ENCODE measurements at regions not wholly inside any gene's neighbourhood (a gene's known extent, or its start where the extent isn't known, plus 50 kb on each side); places are given as distances from the start of the nearest gene placed in this dataset.

DNA sequence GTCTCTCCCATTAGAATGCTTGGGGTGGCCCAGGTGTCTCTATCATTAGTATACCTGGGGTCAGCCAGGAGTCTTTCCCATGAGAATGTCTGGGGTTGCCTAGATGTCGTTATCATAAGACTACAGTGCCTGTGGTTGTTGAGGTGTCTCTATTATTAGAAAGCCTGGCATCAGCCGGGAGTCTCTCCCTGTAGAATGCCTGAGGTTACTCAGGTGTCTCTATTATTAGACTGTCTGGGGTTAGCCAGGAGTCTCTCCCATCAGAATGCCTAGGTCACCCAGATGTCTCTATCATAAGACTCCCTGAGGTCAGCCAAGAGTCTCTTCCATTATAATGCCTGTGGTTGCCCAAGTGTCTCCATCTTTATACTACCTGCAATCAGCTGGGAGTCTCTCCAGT is 1541.1 kb downstream of the UQCRFS1 start:
- Mint-ChIP-seq H3K4me3 (no peak overlapping the region), H3K9me3 (peaks cover 7 to 63% (median 47%) of the 10 kb centered on the region in 8 donors), H3K27ac (no peak overlapping the region), H3K36me3 (peaks cover 0 to 1% of the 10 kb centered on the region in 2 donors), H3K4me1 (no peaks in the 10 kb centered on the region), H3K27me3 (no peaks in the 10 kb centered on the region)
- no peak for DNase-seq
- H3K27ac ChIP-seq (ENCODE audit: low read depth, low read length) = no peak overlapping the region
- CTCF ChIA-PET (ENCODE audit: partially characterized antibody) = no interaction called here
- peaks cover 0 to 5% of the 10 kb centered on the region in 2 donors for H3K9me3 ChIP-seq (ENCODE audit: control insufficient read depth in 1 of 2, low read length in 2 of 2)
- H3K36me3 ChIP-seq (ENCODE audit: insufficient read depth, low read length) = no peaks in the 10 kb centered on the region
- intact Hi-C loops (cut with micrococcal nuclease) = no loop called here
- POLR2A ChIA-PET (ENCODE audit: partially characterized antibody) = no interaction called here
- no peak overlapping the region for H3K4me3 ChIP-seq (ENCODE audit: low read length in 2 of 2)
- no peaks in the 10 kb centered on the region for H3K4me1 ChIP-seq (ENCODE audit: insufficient read depth, low read length)
- no peaks in the 10 kb centered on the region for H3K27me3 ChIP-seq (ENCODE audit: insufficient read depth, low read length)

DNA sequence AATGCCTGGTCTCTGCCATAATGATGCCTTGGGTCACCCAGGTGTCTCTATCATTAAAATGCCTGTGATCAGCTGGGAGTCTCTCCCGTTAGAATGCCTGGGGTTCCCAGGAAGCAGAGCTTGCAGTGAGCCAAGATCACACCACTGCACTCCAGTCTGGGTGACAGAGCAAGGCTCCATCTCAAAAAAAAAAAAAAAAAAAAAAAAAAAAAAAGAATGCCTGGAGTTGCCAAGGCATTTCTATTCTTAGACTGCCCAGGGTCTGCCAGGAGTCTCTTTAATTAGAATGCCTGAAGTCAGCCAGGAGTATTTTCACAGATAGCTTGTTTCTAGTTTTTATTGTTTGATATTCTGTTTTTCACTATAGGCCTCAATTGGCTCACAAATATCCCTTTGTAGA is 1552.5 kb downstream of the UQCRFS1 start:
- DNase-seq = no peak
- no peaks in the 10 kb centered on the region for H3K27me3 Mint-ChIP-seq
- Histone ChIP-seq H3K27ac (ENCODE audit: low read depth, low read length) (no peak overlapping the region), H3K36me3 (ENCODE audit: insufficient read depth, low read length) (no peaks in the 10 kb centered on the region), H3K4me3 (ENCODE audit: low read length in 2 of 2) (no peak overlapping the region), H3K9me3 (ENCODE audit: control insufficient read depth in 1 of 2, low read length in 2 of 2) (peaks cover 0 to 15% of the 10 kb centered on the region in 2 donors), H3K27me3 (ENCODE audit: insufficient read depth, low read length) (no peaks in the 10 kb centered on the region), H3K4me1 (ENCODE audit: insufficient read depth, low read length) (no peaks in the 10 kb centered on the region)
- H3K4me1 Mint-ChIP-seq = no peaks in the 10 kb centered on the region
- intact Hi-C loops (cut with micrococcal nuclease) = no loop called here
- H3K36me3 Mint-ChIP-seq = peaks cover 0 to 11% of the 10 kb centered on the region in 2 donors
- peaks cover 0 to 77% (median 44%) of the 10 kb centered on the region in 8 donors for H3K9me3 Mint-ChIP-seq
- CTCF ChIA-PET (ENCODE audit: partially characterized antibody) = no interaction called here
- no peak overlapping the region for H3K4me3 Mint-ChIP-seq
- H3K27ac Mint-ChIP-seq = no peak overlapping the region
- POLR2A ChIA-PET (ENCODE audit: partially characterized antibody) = no interaction called here

DNA sequence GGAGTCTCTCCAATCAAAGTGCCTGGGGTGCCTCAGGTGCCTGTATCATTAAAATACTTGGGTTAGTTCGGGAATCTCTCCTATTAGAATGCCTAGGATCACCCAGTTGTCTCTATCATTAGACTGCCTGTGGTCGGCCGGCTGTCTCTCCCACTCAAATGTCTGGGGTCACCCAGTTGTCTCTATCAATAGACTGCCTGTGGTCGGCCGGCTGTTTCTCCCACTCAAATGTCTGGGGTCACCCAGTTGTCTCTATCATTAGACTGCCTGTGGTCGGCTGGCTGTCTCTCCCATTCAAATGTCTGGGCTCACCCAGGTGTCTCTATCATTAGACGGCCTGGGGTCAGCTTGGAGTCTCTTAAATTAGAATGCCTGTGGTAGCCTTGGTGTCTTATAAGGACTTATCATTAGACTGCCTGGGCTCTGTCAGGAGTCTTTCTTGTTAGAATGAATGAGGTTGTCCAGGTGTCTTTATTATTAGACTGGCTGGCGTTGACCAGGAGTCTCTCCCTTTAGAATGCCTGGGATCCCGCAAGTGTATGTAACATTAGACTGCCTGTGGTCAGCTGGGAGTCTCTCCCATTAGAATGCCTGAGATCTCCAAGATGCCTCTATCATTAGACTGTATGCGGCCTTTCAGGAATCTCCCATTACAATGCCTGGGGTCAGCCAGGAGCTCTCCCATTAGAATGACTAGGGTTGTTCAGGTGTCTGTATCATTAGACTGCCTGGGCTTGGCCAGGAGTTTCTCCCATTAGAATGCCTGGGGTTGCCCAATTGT is 1555.5 kb downstream of the UQCRFS1 start:
- Mint-ChIP-seq H3K27ac (no peak overlapping the region), H3K9me3 (peaks cover 3 to 74% (median 49%) of the 10 kb centered on the region in 8 donors), H3K4me3 (no peak overlapping the region), H3K27me3 (no peaks in the 10 kb centered on the region), H3K36me3 (peaks cover 0 to 11% of the 10 kb centered on the region in 2 donors), H3K4me1 (no peaks in the 10 kb centered on the region)
- ChIA-PET POLR2A (ENCODE audit: partially characterized antibody) (no interaction called here), CTCF (ENCODE audit: partially characterized antibody) (no interaction called here)
- H3K4me1 ChIP-seq (ENCODE audit: insufficient read depth, low read length) = no peaks in the 10 kb centered on the region
- H3K27me3 ChIP-seq (ENCODE audit: insufficient read depth, low read length) = no peaks in the 10 kb centered on the region
- DNase-seq = no peak
- no peaks in the 10 kb centered on the region for H3K36me3 ChIP-seq (ENCODE audit: insufficient read depth, low read length)
- H3K27ac ChIP-seq (ENCODE audit: low read depth, low read length) = no peak overlapping the region
- H3K4me3 ChIP-seq (ENCODE audit: low read length in 2 of 2) = no peak overlapping the region
- peaks cover 0 to 16% of the 10 kb centered on the region in 2 donors for H3K9me3 ChIP-seq (ENCODE audit: control insufficient read depth in 1 of 2, low read length in 2 of 2)
- intact Hi-C loops (cut with micrococcal nuclease) = no loop called here

- no peak overlapping the region for H3K4me3 ChIP-seq (ENCODE audit: low read length in 2 of 2)
- Mint-ChIP-seq H3K4me3 (no peak overlapping the region), H3K27ac (no peak overlapping the region), H3K36me3 (peaks cover 0 to 6% of the 10 kb centered on the region in 2 donors), H3K9me3 (peaks cover 3 to 76% (median 66%) of the 10 kb centered on the region in 8 donors), H3K27me3 (no peaks in the 10 kb centered on the region), H3K4me1 (no peaks in the 10 kb centered on the region)
- no peak for DNase-seq
- POLR2A ChIA-PET (ENCODE audit: partially characterized antibody) = no interaction called here
- H3K9me3 ChIP-seq (ENCODE audit: control insufficient read depth in 1 of 2, low read length in 2 of 2) = peaks cover 0 to 26% of the 10 kb centered on the region in 2 donors
- intact Hi-C loops (cut with micrococcal nuclease) = no loop called here
- CTCF ChIA-PET (ENCODE audit: partially characterized antibody) = no interaction called here
- H3K36me3 ChIP-seq (ENCODE audit: insufficient read depth, low read length) = no peaks in the 10 kb centered on the region
- H3K27me3 ChIP-seq (ENCODE audit: insufficient read depth, low read length) = no peaks in the 10 kb centered on the region
- H3K4me1 ChIP-seq (ENCODE audit: insufficient read depth, low read length) = no peaks in the 10 kb centered on the region
- no peak overlapping the region for H3K27ac ChIP-seq (ENCODE audit: low read depth, low read length)
Observed at GRCh38 chr19:27654266-27654990, 1558.5 kb downstream of the UQCRFS1 start.

- Mint-ChIP-seq H3K36me3 (no peaks in the 10 kb centered on the region), H3K27me3 (no peaks in the 10 kb centered on the region), H3K27ac (no peak overlapping the region)
Observed at GRCh38 chr19:27652796-27653195, 1560.2 kb downstream of the UQCRFS1 start.

GRCh38 chr19:27652281-27652680 is 1560.7 kb downstream of the UQCRFS1 start:
- DNase-seq = no peak
- H3K27ac Mint-ChIP-seq = no peak overlapping the region
- intact Hi-C loops (cut with micrococcal nuclease) = no loop called here
- H3K4me3 Mint-ChIP-seq = no peak overlapping the region
- POLR2A ChIA-PET (ENCODE audit: partially characterized antibody) = no interaction called here
- Histone ChIP-seq H3K36me3 (ENCODE audit: insufficient read depth, low read length) (no peaks in the 10 kb centered on the region), H3K4me3 (ENCODE audit: low read length in 2 of 2) (no peak overlapping the region), H3K4me1 (ENCODE audit: insufficient read depth, low read length) (no peaks in the 10 kb centered on the region), H3K9me3 (ENCODE audit: control insufficient read depth in 1 of 2, low read length in 2 of 2) (peaks cover 0 to 13% of the 10 kb centered on the region in 2 donors), H3K27me3 (ENCODE audit: insufficient read depth, low read length) (no peaks in the 10 kb centered on the region), H3K27ac (ENCODE audit: low read depth, low read length) (no peak overlapping the region)
- CTCF ChIA-PET (ENCODE audit: partially characterized antibody) = no interaction called here
- no peaks in the 10 kb centered on the region for H3K4me1 Mint-ChIP-seq
- H3K36me3 Mint-ChIP-seq = no peaks in the 10 kb centered on the region
- H3K27me3 Mint-ChIP-seq = no peaks in the 10 kb centered on the region
- H3K9me3 Mint-ChIP-seq = peaks cover 6 to 73% (median 53%) of the 10 kb centered on the region in 8 donors

More at GRCh38 chr19:27652796-27653195, 1560.2 kb downstream of the UQCRFS1 start:
- no peaks in the 10 kb centered on the region for H3K36me3 ChIP-seq (ENCODE audit: insufficient read depth, low read length)
- no peak overlapping the region for H3K4me3 ChIP-seq (ENCODE audit: low read length in 2 of 2)
- H3K9me3 Mint-ChIP-seq = peaks cover 6 to 74% (median 58%) of the 10 kb centered on the region in 8 donors
- H3K4me3 Mint-ChIP-seq = no peak overlapping the region
- ChIA-PET CTCF (ENCODE audit: partially characterized antibody) (no interaction called here), POLR2A (ENCODE audit: partially characterized antibody) (no interaction called here)
- H3K9me3 ChIP-seq (ENCODE audit: control insufficient read depth in 1 of 2, low read length in 2 of 2) = peaks cover 0 to 15% of the 10 kb centered on the region in 2 donors
- no peaks in the 10 kb centered on the region for H3K27me3 ChIP-seq (ENCODE audit: insufficient read depth, low read length)
- intact Hi-C loops (cut with micrococcal nuclease) = no loop called here
- H3K4me1 Mint-ChIP-seq = no peaks in the 10 kb centered on the region
- no peaks in the 10 kb centered on the region for H3K4me1 ChIP-seq (ENCODE audit: insufficient read depth, low read length)
- H3K27ac ChIP-seq (ENCODE audit: low read depth, low read length) = no peak overlapping the region
- DNase-seq = no peak

DNA sequence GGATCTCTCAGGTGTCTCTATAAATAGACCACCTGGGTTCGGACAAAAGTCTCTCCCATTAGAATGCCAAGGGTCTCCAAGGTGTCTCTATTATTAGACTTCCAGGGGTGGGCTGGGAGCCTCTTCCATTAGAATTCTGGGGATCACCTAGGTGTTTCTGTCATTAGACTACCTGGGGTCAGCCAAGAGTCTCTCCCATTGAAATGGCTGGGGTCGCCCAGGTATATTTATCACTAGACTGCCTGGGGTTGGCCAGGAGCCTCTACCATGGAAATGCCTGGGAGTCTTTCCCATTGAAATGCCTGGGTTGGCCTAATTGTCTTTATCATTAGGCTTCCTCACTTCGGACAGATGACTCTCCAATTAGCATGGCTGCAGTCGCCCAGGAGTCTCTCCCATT is 1565.5 kb downstream of the UQCRFS1 start:
- no peak for DNase-seq
- Mint-ChIP-seq H3K9me3 (peaks cover 3 to 47% (median 32%) of the 10 kb centered on the region in 8 donors), H3K4me3 (no peak overlapping the region), H3K27me3 (no peaks in the 10 kb centered on the region), H3K36me3 (no peaks in the 10 kb centered on the region), H3K4me1 (no peaks in the 10 kb centered on the region), H3K27ac (no peak overlapping the region)
- Histone ChIP-seq H3K27me3 (ENCODE audit: insufficient read depth, low read length) (no peaks in the 10 kb centered on the region), H3K27ac (ENCODE audit: low read depth, low read length) (no peak overlapping the region), H3K9me3 (ENCODE audit: control insufficient read depth in 1 of 2, low read length in 2 of 2) (peaks cover 0 to 10% of the 10 kb centered on the region in 2 donors), H3K36me3 (ENCODE audit: insufficient read depth, low read length) (no peaks in the 10 kb centered on the region), H3K4me3 (ENCODE audit: low read length in 2 of 2) (no peak overlapping the region), H3K4me1 (ENCODE audit: insufficient read depth, low read length) (no peaks in the 10 kb centered on the region)
- ChIA-PET POLR2A (ENCODE audit: partially characterized antibody) (no interaction called here), CTCF (ENCODE audit: partially characterized antibody) (no interaction called here)
- intact Hi-C loops (cut with micrococcal nuclease) = no loop called here
